HG03039 (cell line): ENCODE measurements at regions not wholly inside any gene's neighbourhood (a gene's known extent, or its start where the extent isn't known, plus 50 kb on each side); places are given as distances from the start of the nearest gene placed in this dataset.

Source experiments
- ATAC-seq: cut with Tn5 transposase; IDR thresholded peaks from one replicate; pipeline ENCODE4 v1.9.1; 2021; ENCODE audit warnings: mild to moderate bottlenecking, moderate library complexity; ENCODE audit not compliant: unreplicated experiment

DNA sequence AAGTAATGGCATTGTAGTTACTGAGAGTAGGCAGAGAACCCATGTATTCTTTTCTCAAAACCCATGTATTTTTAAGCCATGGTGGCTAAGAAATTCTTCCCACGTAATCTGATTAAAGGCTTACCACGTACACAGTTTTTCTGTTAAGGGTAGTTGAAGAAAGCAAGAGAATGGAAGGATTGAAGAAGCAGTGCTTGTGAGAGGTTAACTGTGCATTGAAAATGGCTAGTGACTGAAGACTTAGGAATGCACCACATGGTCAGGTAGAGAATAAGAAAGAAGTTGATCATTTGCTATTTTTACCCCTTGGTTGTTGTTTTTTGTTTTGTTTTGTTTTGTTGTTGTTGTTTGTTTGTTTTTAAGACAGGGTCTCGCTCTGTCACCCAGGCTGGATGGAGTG lies 178.9 kb upstream of the SNX7 start:
- ATAC-seq, result no peak

DNA sequence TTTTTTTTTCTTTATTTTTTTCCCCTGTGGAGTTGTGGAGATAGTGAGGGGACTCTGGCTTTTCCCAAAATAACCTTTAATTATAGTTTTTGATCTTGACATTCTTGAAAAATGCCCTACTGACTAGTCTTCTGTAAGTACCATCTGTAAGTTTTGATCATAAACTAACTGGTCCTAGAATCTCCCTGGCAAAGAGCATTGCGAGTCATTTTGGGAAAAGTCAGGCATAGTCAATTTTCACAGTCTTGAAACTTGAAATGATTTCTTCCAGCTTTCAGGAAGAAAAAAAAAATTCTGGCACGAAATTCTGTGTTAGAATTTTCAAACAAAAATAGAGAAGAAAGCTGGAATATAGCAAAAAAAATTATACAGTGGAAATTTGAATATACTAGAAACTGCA lies 181.2 kb upstream of the SNX7 start:
- no peak for ATAC-seq

DNA sequence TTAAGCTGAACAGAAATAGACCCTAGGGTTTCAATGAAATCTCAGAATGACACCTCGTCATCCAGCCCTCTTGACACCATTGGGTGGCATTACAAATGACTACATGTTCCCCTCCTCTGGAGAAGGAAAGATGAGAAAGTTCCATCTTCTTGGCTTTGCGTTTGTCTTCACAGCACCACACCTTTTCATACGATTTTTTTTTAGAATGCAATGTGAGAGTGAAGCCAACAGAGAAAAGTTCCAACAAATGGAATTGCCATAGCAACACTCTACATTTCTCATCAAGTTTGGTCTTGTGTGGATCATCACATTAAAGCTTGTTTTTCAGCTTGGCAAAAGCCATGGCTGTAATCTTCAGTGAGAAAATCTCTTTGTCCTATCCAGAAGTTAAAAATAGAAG lies 183.4 kb upstream of the SNX7 start:
- ATAC-seq, result no peak

DNA sequence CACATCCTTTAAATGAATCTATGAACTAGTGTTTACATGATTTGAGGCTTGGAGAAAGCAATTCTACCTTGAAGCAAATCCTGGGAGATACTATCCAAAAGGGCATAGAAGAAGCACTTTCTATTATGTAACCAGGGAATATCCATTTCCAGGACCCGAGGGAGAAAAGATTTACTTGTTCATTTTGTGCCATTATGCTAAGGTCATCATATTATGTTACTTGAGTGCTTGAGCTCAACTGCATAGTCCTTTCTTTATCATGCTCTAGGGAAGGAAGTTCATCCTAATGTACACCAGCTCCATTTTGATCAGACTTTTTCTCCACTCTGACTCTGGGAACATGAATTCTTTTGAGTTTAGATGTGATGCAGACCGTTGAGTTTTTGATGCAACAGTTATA lies 188.6 kb upstream of the SNX7 start:
- ATAC-seq, result no peak

DNA sequence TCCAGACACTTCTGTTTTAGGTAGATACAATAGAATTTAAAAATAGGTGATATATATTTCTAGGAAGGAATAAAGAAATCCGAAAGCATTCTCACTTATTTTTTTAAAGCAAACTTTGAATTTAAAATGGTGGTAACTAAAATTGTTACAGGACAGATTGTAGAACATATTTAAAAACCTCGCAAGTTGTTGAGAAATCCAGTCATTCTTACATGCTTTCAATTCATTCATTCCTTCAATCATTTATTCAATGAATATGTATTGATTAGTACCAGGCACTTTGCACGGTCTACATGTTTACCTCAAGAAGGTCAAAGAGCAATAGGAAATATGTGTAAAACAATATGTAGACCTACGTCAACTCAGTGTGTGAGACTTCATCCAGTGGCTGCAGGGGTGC lies 189.9 kb upstream of the SNX7 start:
- ATAC-seq, result no peak

DNA sequence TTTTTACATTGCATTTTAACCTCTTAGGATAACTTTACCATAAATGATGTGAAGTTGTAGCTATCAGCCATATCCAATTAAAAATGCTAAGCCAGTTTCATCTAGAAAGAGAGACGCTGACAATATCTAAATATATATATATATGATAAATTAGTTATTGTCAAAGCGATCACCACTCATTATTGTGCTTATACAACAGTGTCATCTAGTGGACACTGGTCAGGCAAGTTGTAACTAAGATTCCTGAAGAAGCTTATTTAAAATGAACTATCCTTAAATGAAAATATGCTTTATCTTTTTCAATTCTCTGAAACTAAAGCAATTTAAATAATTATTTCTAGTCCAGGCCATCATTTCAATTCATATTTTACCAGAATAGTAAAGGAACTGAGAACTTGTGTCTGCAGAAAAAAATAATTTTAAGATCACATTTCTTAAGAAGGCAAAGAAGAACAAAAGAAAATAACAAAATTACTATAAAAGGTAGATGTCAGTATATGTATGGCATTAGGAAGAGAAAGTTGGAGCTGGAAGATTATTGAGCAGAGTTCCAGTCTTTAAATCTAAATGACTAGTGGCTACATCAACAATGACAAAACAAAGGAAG lies 193.3 kb upstream of the SNX7 start:
- no peak for ATAC-seq

DNA sequence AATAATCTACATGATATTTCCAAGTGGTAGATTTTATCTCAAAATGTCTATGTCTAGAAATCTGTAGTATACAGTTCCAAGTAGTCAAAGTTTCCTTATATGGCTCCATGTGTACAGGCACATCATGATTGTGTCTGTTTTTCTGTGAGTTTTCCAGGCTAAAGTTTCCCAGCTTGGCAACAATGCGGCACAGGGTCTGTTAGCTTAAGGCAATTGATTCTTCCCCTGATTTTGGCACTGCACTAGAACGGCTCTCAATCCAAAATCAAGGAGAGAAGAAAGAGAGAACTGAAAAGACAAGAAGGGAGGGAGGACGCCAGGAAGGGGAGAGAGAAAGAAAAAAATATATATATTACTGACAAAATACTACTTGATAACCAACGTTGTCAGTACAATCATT lies 193.9 kb upstream of the SNX7 start:
- ATAC-seq, result no peak

DNA sequence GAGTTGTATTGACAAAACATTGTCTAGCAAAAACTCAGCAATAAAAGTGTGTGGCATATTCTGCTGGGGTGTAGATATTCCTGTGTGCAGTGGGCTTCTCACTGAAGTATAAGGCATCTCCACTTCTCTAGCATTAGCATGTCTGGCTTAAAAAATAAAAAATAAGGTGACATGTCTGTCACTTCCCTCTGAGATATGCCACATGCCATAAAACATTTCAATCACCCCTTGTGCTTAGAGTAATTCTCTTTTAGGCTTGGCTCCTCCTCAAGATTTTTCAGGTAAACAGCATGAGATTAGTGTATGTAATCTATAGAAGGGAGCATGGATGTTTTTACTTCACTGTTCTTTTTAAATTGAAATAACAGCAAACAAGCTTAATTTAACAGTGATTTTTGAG lies 194.4 kb upstream of the SNX7 start:
- no peak for ATAC-seq

DNA sequence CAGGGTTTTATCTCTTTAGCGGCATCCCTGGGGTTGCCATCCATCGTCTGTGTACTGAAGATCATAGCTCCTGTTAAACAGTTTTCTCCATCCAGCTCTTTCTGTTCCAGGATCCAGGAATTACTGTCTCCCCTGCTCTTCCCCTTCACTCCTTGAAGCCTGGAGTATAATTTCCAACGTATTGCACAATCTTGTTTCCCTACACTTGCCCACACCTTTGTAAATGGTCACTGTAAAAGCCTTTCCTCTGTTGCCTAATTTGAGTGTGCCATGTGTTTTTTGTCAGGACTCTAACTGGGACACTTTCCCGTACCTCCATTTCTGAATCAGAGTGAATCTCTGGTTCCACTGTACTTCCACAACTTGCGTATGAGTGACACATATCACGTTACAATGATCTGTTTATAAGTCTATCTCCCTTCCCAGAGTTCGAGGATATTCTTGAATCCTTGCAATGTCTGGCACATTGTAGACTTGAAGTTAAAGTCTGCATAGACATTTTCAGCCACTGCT lies 199.6 kb upstream of the SNX7 start:
- no peak for ATAC-seq

DNA sequence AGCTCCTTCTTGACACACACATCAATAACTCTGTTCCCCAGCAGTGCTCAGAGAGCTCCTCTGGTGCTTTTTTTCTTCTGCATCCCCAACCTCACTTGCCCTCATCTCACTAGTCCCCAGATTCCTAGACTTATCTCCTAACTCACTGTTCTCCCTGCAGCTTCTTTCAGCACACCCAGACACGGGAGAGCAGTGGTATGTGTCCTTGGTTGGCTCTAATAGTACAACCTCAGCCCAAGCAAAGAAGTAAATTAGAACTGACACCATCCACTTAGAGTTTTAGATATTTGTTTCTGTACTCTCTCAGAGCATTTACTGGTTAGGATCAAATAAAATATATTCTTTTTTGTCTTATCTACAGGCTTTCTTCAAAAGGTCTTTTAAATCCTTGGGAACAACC lies 201.4 kb upstream of the SNX7 start:
- no peak for ATAC-seq

DNA sequence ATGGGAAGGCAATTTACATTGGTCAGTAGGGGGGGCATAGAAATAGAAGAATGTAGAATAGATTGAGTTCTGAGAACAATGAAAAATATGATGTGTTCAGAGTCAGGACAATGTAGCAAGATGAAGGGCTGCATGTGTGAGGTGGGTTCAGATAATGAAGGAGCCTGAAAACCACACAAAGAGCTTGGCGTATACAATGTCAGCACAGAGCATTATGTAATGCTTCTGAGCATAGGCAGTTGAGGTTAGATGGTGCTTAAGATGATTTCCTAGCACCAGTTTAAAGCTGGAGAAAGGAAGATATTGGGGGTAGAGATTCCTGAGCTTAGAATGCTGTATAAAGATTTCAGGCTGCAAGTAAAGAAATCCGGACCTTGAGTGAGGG lies 202.0 kb upstream of the SNX7 start:
- no peak for ATAC-seq

DNA sequence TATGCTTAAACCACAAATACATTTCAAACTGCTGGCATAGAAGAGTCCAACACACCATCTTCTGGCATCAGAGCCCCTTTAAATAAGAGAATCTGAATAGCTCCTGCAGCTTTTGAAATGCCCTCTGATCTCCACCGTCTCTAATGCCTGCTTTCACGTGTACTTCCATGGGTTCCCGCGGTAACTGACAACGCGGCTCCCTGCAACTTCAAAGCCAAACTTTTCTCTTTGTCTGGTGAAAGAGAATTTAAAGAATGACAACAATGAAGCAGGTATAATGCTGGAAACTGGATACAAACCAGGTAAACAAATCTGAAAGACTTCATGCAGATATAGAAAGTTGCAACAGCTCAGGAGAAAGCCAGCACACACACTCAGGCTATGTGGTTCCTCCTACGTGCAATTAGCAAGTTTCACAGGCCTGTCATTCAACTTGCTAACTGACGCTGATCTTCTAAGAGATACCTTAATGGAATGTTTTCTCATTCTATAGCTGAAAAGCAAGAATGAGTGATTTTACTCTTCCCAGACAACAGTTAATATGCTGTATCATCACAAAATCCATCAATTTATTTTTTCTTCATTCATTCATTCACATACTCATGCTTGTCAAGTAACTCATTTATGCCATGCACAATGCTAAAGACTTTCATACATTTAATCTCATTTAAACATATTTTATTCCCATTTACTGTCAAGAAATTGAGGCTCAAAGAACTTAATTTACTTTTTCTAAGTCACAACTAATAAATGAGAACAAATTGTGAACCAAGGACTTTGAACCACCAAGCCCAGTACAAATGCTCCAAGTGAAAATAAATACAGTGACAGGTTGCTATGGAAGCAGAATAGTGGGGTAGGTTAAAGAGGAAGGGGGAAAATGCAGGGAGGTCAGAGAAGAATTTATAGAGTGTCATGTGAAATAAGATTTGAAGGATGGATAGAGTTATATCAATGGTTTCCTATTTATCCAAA lies 202.7 kb upstream of the SNX7 start:
- ATAC-seq, result no peak

DNA sequence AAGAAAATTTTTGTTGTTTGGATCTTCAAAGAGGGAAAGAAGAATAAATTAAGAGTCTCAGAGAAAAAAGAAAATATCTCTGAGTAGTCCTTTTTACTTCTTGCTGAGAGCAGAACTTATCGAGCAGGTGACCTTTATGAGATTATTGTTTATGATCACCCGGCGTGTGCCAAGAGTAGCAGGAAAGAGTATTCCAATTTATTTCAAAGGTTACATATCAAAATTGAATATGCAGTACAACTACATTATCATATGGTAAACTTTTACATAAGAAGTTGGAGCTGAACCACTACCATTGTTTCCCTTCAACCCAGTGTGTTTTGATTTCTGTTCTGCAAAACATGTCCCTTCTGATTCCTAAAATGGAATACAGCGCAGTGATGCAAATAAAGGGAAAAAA lies 204.3 kb upstream of the SNX7 start:
- ATAC-seq, result no peak

DNA sequence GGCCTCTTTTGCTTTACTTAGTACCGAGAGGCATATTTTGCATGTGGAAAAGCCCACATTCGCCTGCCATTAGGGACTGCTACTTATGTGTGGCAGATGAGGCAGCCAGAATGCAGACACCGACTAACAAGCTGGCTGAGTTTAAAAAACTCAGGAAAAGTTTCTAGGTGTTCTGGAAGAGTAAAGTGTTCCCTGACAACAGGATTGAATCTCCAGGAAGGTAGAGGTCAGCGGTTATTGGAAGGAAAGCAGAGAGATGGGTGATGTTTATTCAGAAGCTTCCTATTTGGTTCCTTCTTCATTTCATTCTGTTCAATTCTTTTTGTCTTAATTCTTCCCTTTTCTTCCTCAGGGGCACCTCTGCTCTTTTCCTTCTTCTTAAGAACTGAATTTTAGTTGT lies 206.9 kb upstream of the SNX7 start:
- no peak for ATAC-seq

DNA sequence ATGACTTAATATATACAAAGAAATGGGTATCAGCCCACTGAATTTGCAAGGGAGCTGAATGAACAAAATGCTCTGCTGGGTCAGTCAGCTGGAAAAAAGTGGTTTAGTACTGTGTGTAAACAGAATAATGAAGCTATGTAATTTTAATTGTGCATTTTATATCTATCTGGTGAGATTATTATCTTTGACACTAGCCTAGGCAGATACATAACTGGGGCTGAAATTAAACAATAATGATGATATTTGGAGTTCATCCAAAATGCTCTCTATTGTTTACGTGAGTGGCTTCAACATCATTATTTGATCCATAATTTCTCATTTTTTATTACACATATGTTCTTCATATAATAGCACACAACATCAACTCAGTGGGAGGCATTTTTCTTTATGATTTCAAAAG lies 208.5 kb upstream of the SNX7 start:
- no peak for ATAC-seq

DNA sequence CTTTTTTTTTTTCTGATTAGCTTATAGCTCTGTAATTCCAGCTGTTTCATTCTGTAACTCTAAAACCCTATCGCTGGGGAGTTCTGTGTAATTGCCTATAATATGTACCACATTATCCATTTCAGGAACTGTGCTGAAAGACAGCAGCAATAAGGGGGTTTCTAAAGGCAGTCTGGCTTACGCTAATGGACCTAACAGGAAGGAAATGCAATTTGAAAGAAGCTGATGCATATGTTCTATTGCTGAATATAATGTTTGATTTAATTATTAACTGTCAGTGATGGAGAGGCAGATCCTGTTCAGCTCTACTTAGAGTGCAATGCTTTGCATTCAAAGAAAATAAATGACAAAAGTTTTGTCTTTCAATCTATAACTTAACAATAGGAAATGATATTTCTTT lies 209.4 kb upstream of the SNX7 start:
- no peak for ATAC-seq

DNA sequence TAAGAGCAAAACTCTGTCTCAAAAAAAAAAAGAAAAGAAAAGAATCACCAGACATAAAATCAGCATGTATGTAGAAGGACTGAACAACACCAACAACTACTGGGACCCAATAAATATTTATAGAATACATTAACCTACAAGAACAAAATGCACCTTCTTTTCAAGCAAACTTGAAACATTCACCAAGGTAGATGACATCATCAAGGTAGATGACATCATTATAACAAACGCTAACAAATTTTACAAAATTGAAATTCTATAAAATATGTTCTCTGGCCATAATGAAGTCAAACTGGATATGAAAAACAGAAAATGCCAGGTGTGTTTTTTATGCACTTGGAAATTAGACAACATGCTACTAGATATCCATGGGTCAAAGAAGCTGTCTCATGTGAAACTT lies 220.2 kb upstream of the SNX7 start:
- no peak for ATAC-seq

DNA sequence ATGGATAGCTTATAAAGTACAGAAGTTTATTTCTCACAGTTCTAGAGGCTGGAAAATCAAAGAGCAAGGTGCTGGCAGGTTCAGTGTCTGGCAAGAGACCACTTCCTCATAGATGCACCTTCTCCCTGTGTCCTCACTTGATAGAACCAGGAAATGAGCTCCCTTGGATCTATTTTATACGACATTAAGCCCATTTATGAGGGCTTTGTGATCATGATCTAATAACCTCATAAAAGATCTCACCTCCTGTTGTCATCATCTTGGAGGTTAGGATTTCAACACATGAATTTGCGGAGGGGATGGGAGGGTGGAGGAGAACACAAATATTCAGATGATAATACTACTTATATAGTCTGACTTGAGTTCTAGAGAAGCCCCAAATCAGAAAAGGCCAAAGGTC lies 222.1 kb upstream of the SNX7 start:
- ATAC-seq, result no peak

DNA sequence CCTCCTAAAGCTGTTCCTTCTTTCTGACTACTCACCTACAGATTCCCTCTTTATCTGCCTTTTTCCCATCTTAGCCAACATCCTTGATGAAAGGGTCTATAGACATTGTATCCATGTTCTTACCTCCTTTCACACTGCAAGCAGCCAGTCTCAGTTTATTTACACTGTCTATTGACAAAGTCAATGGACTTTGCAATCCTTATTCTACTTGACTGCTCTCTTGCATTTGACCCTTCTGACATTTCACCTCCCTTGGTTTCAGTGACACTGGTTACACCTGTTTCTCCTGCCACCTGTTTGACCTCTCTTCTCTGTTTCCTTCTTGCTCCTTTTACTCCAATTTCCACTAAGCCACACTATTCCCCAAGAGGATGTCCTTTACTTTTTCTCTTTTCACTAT lies 224.0 kb upstream of the SNX7 start:
- no peak for ATAC-seq

DNA sequence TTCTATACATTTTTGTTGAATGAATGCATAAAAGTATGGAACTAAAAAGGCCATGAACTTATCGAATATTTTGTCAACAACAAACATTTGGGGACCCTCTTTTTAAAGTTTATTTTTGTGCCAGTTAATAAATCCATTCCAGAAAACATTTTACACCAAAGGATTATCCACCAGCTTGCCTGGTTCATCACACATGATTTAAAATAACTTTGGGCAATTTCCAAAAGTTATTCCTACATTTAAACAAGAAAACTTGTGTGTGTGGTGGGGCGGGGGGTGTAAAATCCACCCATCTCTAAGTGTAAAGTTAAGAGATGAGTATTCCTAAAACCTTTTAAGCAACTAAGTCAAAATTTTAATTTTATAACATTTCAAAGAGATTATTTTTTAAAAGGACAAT lies 224.5 kb upstream of the SNX7 start:
- ATAC-seq, result no peak

DNA sequence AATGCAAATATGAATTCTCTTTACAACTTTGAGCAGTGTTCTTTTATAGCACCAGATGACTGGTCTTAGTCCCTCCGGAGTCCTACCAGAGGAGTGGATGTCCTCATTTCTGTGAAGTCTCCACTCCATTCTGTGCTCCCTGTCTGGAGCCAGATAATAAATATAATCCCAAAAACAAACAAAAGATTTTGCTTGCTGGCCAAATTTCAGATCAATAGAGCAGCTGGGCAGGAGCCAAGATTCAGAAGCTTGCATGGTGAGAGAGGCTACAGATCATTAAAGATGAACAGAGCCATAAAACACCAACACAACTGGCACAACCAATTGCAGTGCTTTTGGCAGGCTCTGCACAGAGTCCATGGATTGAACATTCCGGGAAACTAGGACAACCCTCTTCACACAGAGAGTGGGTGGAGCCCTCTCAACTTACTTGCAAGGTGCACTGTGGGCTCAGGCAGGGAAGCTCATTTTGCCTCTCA lies 231.5 kb upstream of the SNX7 start:
- ATAC-seq, result no peak

DNA sequence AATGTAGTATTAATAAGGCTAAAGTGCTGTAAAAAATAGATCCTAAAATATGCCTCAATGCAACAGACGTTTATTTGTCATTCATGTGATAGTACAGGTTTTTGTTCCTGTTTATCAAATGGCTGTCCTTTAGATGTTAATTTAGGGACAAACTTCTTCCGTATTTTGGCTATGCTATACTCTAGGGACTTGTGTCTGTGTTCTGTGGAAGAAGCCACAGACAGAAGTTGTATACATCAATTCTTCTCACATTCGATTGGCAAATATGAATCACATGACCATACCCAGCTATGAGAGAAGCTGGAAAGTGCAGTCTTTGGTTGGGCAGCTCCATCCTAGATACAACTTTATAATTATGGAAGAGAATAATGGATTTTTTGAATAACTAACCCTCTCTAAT lies 232.7 kb upstream of the SNX7 start:
- no peak for ATAC-seq
